Right atrium auricular region (tissue), 2 donors: ENCODE measurements at regions not wholly inside any gene's neighbourhood (a gene's known extent, or its start where the extent isn't known, plus 50 kb on each side); places are given as distances from the start of the nearest gene placed in this dataset.
"Not testable (repeated sequence)": the region's sequence is repeated elsewhere in the genome, so short reads cannot be mapped to it uniquely, and the experiment has no call there.

Experiments used
- DNase-seq: peaks from one replicate; pipeline ENCODE4 v3.0.0-alpha.2; 2019; ENCODE audit warnings: low spot score
- H3K27ac ChIP-seq, 2 donors: fragments of 200-600 bp; sonication (generic); 1 replicate in 1 of 2; 2 replicates in 1 of 2; pipeline ENCODE4 v1.5.1; 2016 to 2019
- H3K27me3 ChIP-seq, 2 donors: fragments of 200-600 bp; sonication (generic); one replicate each; pipeline versions ENCODE4 v1.5.1 to v1.6.0; 2017 to 2019
- H3K36me3 ChIP-seq: fragments of 200-600 bp; sonication (generic); one replicate; pipeline ENCODE4 v1.5.1; 2016
- H3K4me1 ChIP-seq, 2 donors: fragments of 200-600 bp; sonication (generic); one replicate each; pipeline versions ENCODE4 v1.5.1 to v1.6.0; 2017 to 2019
- H3K4me3 ChIP-seq, 2 donors: fragments of 200-600 bp; sonication (generic); 1 replicate in 1 of 2; 2 replicates in 1 of 2; pipeline ENCODE4 v1.5.1; 2017 to 2019; ENCODE audit warnings: mild to moderate bottlenecking in 1 of 2, moderate library complexity in 1 of 2
- H3K9me3 ChIP-seq, 2 donors: fragments of 200-600 bp; sonication (generic); one replicate each; pipeline ENCODE4 v1.5.1; 2019
- TF ChIP-seq, protein P1 (sequence below), 2 donors: fragments of 200-600 bp; sonication (generic); IDR thresholded peaks; one replicate each; pipeline ENCODE4 v1.5.1; 2019; ENCODE audit warnings: antibody characterized with exemption in 2 of 2

DNA sequence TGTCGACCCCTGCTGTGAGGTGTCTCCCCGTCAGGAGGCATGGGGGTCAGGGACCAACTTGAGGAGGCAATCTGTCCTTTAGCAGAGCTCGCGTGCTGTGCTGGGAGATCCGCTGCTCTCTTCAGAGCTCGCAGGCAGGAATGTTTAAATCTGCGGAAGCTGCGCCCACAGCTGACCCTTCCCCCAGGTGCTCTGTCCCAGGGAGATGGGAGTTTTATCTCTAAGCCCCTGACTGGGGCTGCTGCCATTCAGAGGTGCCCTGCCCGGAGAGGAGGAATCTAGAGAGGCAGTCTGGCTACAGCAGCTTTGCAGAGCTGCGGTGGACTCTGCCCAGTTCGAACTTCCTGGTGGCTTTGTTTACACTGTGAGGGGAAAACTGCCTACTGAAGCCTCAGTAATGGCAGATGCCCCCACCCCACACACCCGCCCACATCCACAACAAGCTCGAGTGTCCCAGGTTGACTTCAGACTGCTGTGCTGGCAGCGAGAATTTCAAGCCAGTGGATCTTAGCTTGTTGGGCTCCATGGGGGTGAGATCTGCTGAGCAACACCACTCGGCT is 133.1 kb downstream of the CENPC start:
- H3K36me3 ChIP-seq, H3K27ac ChIP-seq, DNase-seq, H3K4me1 ChIP-seq, H3K9me3 ChIP-seq, H3K27me3 ChIP-seq, H3K4me3 ChIP-seq: not testable (repeated sequence)

DNA sequence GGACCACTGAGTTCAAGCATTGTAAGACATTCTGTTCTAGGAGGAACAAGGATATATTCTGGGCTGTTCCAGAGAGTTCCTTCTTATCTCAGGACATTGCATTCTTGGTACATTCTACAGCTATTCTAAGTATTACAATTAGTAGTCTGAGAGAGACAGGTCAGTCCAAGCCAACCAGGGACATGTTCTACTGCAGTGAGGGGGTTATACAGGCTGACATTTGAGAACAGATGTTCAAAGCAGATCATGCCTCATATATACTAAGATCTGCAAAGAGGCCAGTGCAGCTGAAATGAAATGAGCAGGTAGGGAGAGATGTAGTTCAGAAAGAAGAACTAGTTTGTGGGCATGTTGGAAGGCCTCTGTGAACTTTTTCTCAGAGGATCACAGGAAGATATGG is 142.0 kb downstream of the CENPC start:
- Histone ChIP-seq H3K4me3 (no peak overlapping the region), H3K27ac (no peak overlapping the region), H3K36me3 (no peaks in the 10 kb centered on the region), H3K9me3 (no peaks in the 10 kb centered on the region), H3K4me1 (no peaks in the 10 kb centered on the region), H3K27me3 (no peaks in the 10 kb centered on the region)
- TF ChIP-seq, protein P1, sequence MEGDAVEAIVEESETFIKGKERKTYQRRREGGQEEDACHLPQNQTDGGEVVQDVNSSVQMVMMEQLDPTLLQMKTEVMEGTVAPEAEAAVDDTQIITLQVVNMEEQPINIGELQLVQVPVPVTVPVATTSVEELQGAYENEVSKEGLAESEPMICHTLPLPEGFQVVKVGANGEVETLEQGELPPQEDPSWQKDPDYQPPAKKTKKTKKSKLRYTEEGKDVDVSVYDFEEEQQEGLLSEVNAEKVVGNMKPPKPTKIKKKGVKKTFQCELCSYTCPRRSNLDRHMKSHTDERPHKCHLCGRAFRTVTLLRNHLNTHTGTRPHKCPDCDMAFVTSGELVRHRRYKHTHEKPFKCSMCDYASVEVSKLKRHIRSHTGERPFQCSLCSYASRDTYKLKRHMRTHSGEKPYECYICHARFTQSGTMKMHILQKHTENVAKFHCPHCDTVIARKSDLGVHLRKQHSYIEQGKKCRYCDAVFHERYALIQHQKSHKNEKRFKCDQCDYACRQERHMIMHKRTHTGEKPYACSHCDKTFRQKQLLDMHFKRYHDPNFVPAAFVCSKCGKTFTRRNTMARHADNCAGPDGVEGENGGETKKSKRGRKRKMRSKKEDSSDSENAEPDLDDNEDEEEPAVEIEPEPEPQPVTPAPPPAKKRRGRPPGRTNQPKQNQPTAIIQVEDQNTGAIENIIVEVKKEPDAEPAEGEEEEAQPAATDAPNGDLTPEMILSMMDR (IDR thresholded peaks at IDR 0.05): no peak
- no peak for DNase-seq

DNA sequence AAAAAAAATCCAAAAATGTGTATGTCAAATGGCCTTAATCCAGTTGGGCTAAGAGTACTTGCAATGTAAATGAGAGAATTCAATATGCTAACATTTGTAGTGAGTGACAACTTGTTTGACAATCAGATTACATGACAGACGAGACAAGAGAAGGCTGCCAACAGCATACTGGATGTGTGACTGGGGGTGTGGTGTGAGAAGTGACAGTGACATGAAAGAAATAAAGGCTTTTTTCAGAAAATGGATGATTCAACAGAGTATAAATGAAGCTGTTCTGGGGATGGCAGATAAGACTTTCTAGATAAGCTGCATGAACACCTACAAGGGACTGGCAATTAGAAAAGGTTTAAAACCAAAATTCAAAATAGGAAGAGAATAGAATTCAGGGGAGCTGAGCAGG is 143.4 kb downstream of the CENPC start:
- Histone ChIP-seq H3K27me3 (no peaks in the 10 kb centered on the region), H3K9me3 (no peaks in the 10 kb centered on the region), H3K4me1 (no peaks in the 10 kb centered on the region), H3K27ac (no peak overlapping the region), H3K36me3 (no peaks in the 10 kb centered on the region), H3K4me3 (no peak overlapping the region)
- DNase-seq: no peak
- TF ChIP-seq, protein P1 (IDR thresholded peaks at IDR 0.05): no peak

DNA sequence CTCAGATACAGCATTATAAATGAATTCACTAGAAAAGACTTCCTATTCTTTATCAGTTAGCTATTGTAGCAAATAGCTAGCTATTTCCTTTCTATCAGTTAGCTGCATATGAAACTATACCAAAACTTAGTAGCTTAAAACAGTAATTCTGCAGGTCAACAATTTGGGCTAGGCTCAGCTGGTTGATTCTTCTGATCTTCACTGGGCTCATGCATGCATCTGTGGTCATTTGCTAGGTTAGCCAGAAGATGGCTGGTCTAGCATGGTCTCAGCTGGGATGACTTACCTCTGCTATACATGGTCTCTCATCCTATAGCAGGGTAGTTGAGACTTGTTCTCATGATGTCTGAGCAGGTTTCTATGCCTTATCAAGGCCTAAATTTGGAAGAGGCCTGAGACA is 147.4 kb downstream of the CENPC start:
- TF ChIP-seq, protein P1 (IDR thresholded peaks at IDR 0.05): no peak
- Histone ChIP-seq H3K27ac (no peak overlapping the region), H3K9me3 (no peaks in the 10 kb centered on the region), H3K4me1 (no peaks in the 10 kb centered on the region), H3K4me3 (no peak overlapping the region), H3K36me3 (no peaks in the 10 kb centered on the region), H3K27me3 (no peaks in the 10 kb centered on the region)
- DNase-seq: no peak

DNA sequence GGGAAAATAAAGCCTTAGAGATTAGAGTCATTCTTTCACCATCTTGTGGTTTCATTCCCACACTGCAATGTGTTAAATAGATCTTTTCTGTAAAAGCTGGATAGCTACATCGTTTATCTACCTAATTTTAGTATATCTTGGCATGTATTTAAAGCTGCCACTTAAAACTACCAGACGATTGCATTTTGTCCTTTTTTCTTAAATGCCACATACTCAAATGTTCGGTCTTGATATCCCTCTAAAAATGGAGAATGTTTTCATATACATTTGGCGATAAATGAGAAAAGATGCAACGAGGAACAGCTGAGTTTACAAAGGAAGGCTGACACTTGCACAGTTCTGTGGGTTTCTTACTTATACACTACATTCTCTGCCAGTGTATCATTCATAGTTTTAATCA is 148.3 kb downstream of the CENPC start:
- TF ChIP-seq, protein P1 (IDR thresholded peaks at IDR 0.05): no peak
- no peak for DNase-seq
- H3K36me3 ChIP-seq: no peaks in the 10 kb centered on the region
- H3K27me3 ChIP-seq: no peaks in the 10 kb centered on the region
- H3K27ac ChIP-seq: no peak overlapping the region
- H3K9me3 ChIP-seq: no peaks in the 10 kb centered on the region
- no peak overlapping the region for H3K4me3 ChIP-seq
- H3K4me1 ChIP-seq: no peaks in the 10 kb centered on the region

DNA sequence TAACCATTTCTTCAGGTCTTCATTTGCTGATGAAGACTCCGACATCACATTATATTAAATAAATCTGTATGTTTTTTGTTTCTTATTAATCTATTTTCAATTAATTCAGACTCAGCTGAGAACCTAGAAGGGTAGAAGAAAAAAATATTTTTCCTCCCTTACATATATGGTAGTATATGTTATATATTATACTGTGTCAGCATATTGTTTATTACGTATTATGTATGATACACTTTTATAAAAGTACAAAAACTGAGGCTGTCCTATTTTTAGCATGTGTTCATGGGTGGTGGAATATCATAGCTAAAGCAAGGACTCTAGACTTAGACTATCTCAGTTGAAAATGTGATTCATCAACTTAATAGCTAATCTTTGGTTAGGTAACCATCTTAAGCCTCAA is 149.3 kb downstream of the CENPC start:
- H3K36me3 ChIP-seq: no peaks in the 10 kb centered on the region
- TF ChIP-seq, protein P1 (IDR thresholded peaks at IDR 0.05): no peak
- DNase-seq: no peak
- no peaks in the 10 kb centered on the region for H3K4me1 ChIP-seq
- no peaks in the 10 kb centered on the region for H3K27me3 ChIP-seq
- H3K9me3 ChIP-seq: no peaks in the 10 kb centered on the region
- H3K4me3 ChIP-seq: no peak overlapping the region
- no peak overlapping the region for H3K27ac ChIP-seq
